ENCODE measurements at regions not wholly inside any gene's neighbourhood (a gene's known extent, or its start where the extent isn't known, plus 50 kb on each side); places are given as distances from the start of the nearest gene placed in this dataset.

GRCh38 chrX:13515211-13515930, 54.0 kb upstream of the EGFL6 start:
- Histone ChIP-seq H4K20me1 (ENCODE audit: insufficient read depth) (no peaks in the 10 kb centered on the region), H3K4me2 (ENCODE audit: low read length) (no peak overlapping the region), H3K27me3 (ENCODE audit: insufficient read depth, low read length) (no peaks in the 10 kb centered on the region), H3K9ac (ENCODE audit: low read length) (no peak overlapping the region), H3K4me1 (ENCODE audit: control insufficient read depth in 1 of 2, insufficient read depth in 2 of 2, low read length in 2 of 2) (no peaks in the 10 kb centered on the region), H3K9me3 (ENCODE audit: control insufficient read depth in 1 of 2, insufficient read depth in 1 of 2, low read depth in 1 of 2, low read length in 2 of 2) (no peaks in the 10 kb centered on the region), H3K9me2 (ENCODE audit: insufficient read depth) (no peaks in the 10 kb centered on the region), H3K4me3 (replicated peaks in 1 of 2; ENCODE audit: low read depth in 1 of 2, low read length in 2 of 2) (no peak overlapping the region), H3K27ac (ENCODE audit: low read depth, low read length) (no peak overlapping the region), H2AFZ (ENCODE audit: low read depth, low read length, poor library complexity, severe bottlenecking) (no peak overlapping the region), H3K79me2 (ENCODE audit: insufficient read depth, low read length) (no peaks in the 10 kb centered on the region), H3K36me3 (ENCODE audit: control insufficient read depth in 1 of 2, insufficient read depth in 2 of 2, low read length in 2 of 2) (no peaks in the 10 kb centered on the region)
- ATAC-seq (no peak), DNase-seq (ENCODE audit: low read depth, low spot score) (no peak)
- RAD21 ChIA-PET (ENCODE audit: low non-redundant PET in 1 of 2, low total read pairs in 2 of 2, uncharacterized antibody in 2 of 2, unreplicated experiment in 2 of 2) = no interaction called here
- TF ChIP-seq MAX (IDR thresholded peaks at IDR 0.05) = no peak
- no peak for TF ChIP-seq EGR1 (IDR thresholded peaks at IDR 0.05; ENCODE audit: low read depth)
- no peak for TF ChIP-seq SIN3A (IDR thresholded peaks at IDR 0.05; ENCODE audit: low read depth)
- no peak for TF ChIP-seq ZFX (IDR thresholded peaks at IDR 0.05)
- TF ChIP-seq FOSL1 (IDR thresholded peaks at IDR 0.05; ENCODE audit: low read depth) = no peak
- no peak for TF ChIP-seq POLR2AphosphoS5 (IDR thresholded peaks at IDR 0.05; ENCODE audit: low read depth, low read length)
- TF ChIP-seq POLR2A (IDR thresholded peaks at IDR 0.05; ENCODE audit: borderline replicate concordance, extremely low read depth, insufficient read depth, insufficient read length) = no peak
- no peak for TF ChIP-seq SRF (IDR thresholded peaks at IDR 0.05; ENCODE audit: low read depth)
- TF ChIP-seq ELF1 (IDR thresholded peaks at IDR 0.05; ENCODE audit: borderline replicate concordance, low read depth) = no peak
- TF ChIP-seq TCF7L2 (IDR thresholded peaks at IDR 0.05; ENCODE audit: borderline replicate concordance, extremely low read depth, insufficient read depth, insufficient read length) = no peak
- no peak for TF ChIP-seq CBX3 (IDR thresholded peaks at IDR 0.05; ENCODE audit: low read depth)
- no peak for TF ChIP-seq ZNF274 (IDR thresholded peaks at IDR 0.05; ENCODE audit: low read depth, low read length)
- TF ChIP-seq EZH2 (IDR thresholded peaks at IDR 0.05) = no peak
- TF ChIP-seq JUND (IDR thresholded peaks at IDR 0.05) = no peak
- TF ChIP-seq EZH2phosphoT487 (IDR thresholded peaks at IDR 0.05; ENCODE audit: borderline replicate concordance) = no peak
- no peak for TF ChIP-seq RAD21 (IDR thresholded peaks at IDR 0.05; ENCODE audit: low read depth)
- no TSS peak for BruUV-seq (replicated peaks)
- POLR2A ChIA-PET = no interaction called here
- intact Hi-C loops (cut with micrococcal nuclease) = no loop called here
- CTCF ChIA-PET = no interaction called here
